Tibial artery (tissue), 4 donors: ENCODE measurements at regions not wholly inside any gene's neighbourhood (a gene's known extent, or its start where the extent isn't known, plus 50 kb on each side); places are given as distances from the start of the nearest gene placed in this dataset.

Source experiments
- DNase-seq, 2 donors: peaks; one replicate each; pipeline ENCODE4 v3.0.0-alpha.2; 2019
- H3K27ac ChIP-seq, 2 donors: fragments of 200-600 bp; sonication (generic) in 1 of 2; 1 replicate in 1 of 2; 2 replicates in 1 of 2; pipeline ENCODE4 v1.5.1; 2018 to 2019; ENCODE audit warnings: mild to moderate bottlenecking in 1 of 2
- H3K27me3 ChIP-seq, 2 donors: fragments of 200-600 bp; sonication (generic) in 1 of 2; one replicate each; pipeline versions ENCODE4 v1.5.1 to v1.6.0; 2016 to 2019
- H3K36me3 ChIP-seq, 3 donors: fragments of 200-600 bp; sonication (generic) in 2 of 3; one replicate each; pipeline ENCODE4 v1.5.1; 2016 to 2019; ENCODE audit warnings: mild to moderate bottlenecking in 2 of 3
- H3K4me1 ChIP-seq, 4 donors: fragments of 200-600 bp; sonication (generic) in 2 of 4; 1 replicate in 3 of 4; 2 replicates in 1 of 4; pipeline ENCODE4 v1.5.1; 2016 to 2019
- H3K4me3 ChIP-seq, 2 donors: fragments of 200-600 bp; sonication (generic) in 1 of 2; 1 replicate in 1 of 2; 2 replicates in 1 of 2; pipeline ENCODE4 v1.5.1; 2018 to 2019; ENCODE audit warnings: mild to moderate bottlenecking in 2 of 2
- H3K9me3 ChIP-seq, 3 donors: fragments of 200-600 bp; sonication (generic) in 1 of 3; one replicate each; pipeline ENCODE4 v1.5.1; 2016 to 2019
- CTCF ChIP-seq, 2 experiments: fragments of 200-600 bp in 1 of 2; fragments of 450-650 bp in 1 of 2; IDR thresholded peaks; one replicate each; pipeline ENCODE4 v1.5.1; 2017 to 2019; ENCODE audit warnings: antibody characterized with exemption in 2 of 2, mild to moderate bottlenecking in 1 of 2, moderate library complexity in 1 of 2
- intact Hi-C: fragments of 100-400 bp; cut with DNase I; formaldehyde crosslinking; loops from one replicate; pipeline ENCODE4 v1.15.0; 2023; ENCODE audit warnings: low total_unique reads

- Histone ChIP-seq H3K27ac (no peak overlapping the region), H3K4me3 (no peak overlapping the region), H3K4me1 (peaks cover 0 to 11% (median 2%) of the 10 kb centered on the region in 4 donors), H3K27me3 (no peaks in the 10 kb centered on the region), H3K9me3 (no peaks in the 10 kb centered on the region), H3K36me3 (no peaks in the 10 kb centered on the region)
- no peak for TF ChIP-seq CTCF (IDR thresholded peaks at IDR 0.05)
- intact Hi-C loops, result no loop called here
- DNase-seq, result no peak
Observed at GRCh38 chr7:41540601-41541000, 162.3 kb downstream of the INHBA start.

- no peak for TF ChIP-seq CTCF (IDR thresholded peaks at IDR 0.05)
- intact Hi-C loops, result no loop called here
- Histone ChIP-seq H3K4me1 (peaks cover 0 to 11% (median 2%) of the 10 kb centered on the region in 4 donors), H3K27ac (no peak overlapping the region), H3K27me3 (no peaks in the 10 kb centered on the region), H3K9me3 (no peaks in the 10 kb centered on the region), H3K36me3 (no peaks in the 10 kb centered on the region), H3K4me3 (no peak overlapping the region)
- DNase-seq, result no peak
Observed at GRCh38 chr7:41538810-41539724, 163.8 kb downstream of the INHBA start.

GRCh38 chr7:41536873-41537665 lies 165.8 kb downstream of the INHBA start:
- Histone ChIP-seq H3K27me3 (no peaks in the 10 kb centered on the region), H3K27ac (no peak overlapping the region)

GRCh38 chr7:41536122-41536872 lies 166.6 kb downstream of the INHBA start:
- intact Hi-C loops, result no loop called here
- no peak for DNase-seq
- H3K27me3 ChIP-seq, result no peaks in the 10 kb centered on the region
- H3K27ac ChIP-seq, result no peak overlapping the region
- no peaks in the 10 kb centered on the region for H3K36me3 ChIP-seq
- peaks cover 0 to 11% (median 2%) of the 10 kb centered on the region in 4 donors for H3K4me1 ChIP-seq
- no peak for TF ChIP-seq CTCF (IDR thresholded peaks at IDR 0.05)
- no peak overlapping the region for H3K4me3 ChIP-seq
- H3K9me3 ChIP-seq, result no peaks in the 10 kb centered on the region

More at GRCh38 chr7:41536873-41537665, 165.8 kb downstream of the INHBA start:
- intact Hi-C loops, result no loop called here
- H3K9me3 ChIP-seq, result no peaks in the 10 kb centered on the region
- no peaks in the 10 kb centered on the region for H3K36me3 ChIP-seq
- peaks cover 0 to 11% (median 2%) of the 10 kb centered on the region in 4 donors for H3K4me1 ChIP-seq
- no peak overlapping the region for H3K4me3 ChIP-seq
- TF ChIP-seq CTCF (IDR thresholded peaks at IDR 0.05), result no peak
- DNase-seq, result no peak

- Histone ChIP-seq H3K27me3 (no peaks in the 10 kb centered on the region), H3K4me3 (no peak overlapping the region), H3K27ac (no peak overlapping the region), H3K4me1 (no peaks in the 10 kb centered on the region), H3K9me3 (no peaks in the 10 kb centered on the region), H3K36me3 (no peaks in the 10 kb centered on the region)
- no peak for DNase-seq
- TF ChIP-seq CTCF (IDR thresholded peaks at IDR 0.05), result no peak
- intact Hi-C loops, result no loop called here
Observed at GRCh38 chr7:41529831-41530230, 173.1 kb downstream of the INHBA start.
